PFSK-1 (cell line): ENCODE measurements at regions not wholly inside any gene's neighbourhood (a gene's known extent, or its start where the extent isn't known, plus 50 kb on each side); places are given as distances from the start of the nearest gene placed in this dataset.

ENCODE experiments used
- FOXP2 ChIP-seq: optimal IDR thresholded peaks from 2 replicates; pipeline ENCODE3; 2011; ENCODE audit warnings: borderline replicate concordance, control low read depth, inconsistent platforms; ENCODE audit not compliant: insufficient read depth; ENCODE audit errors: extremely low read length, extremely low read depth
- POLR2AphosphoS5 ChIP-seq: IDR thresholded peaks from 2 replicates; pipeline ENCODE4 v1.6.1; 2012; ENCODE audit warnings: low read depth, mild to moderate bottlenecking, control low read depth, low read length, moderate library complexity
- REST ChIP-seq, 2 experiments: IDR thresholded peaks; 2 replicates each; pipeline versions ENCODE4 v1.6.1 to v1.8.0; 2011 to 2012; ENCODE audit warnings: low read depth in 2 of 2, low read length in 2 of 2, control low read depth in 1 of 2, inconsistent platforms in 1 of 2, mild to moderate bottlenecking in 1 of 2, moderate library complexity in 1 of 2; ENCODE audit not compliant: insufficient read depth in 1 of 2
- SIN3A ChIP-seq: IDR thresholded peaks from 2 replicates; pipeline ENCODE4 v1.6.1; 2012; ENCODE audit warnings: mild to moderate bottlenecking, low read length, moderate library complexity, borderline replicate concordance; ENCODE audit not compliant: insufficient read depth
- TAF1 ChIP-seq: IDR thresholded peaks from 2 replicates; pipeline ENCODE4 v1.6.1; 2012; ENCODE audit warnings: low read length, control low read depth, borderline replicate concordance; ENCODE audit not compliant: insufficient read depth

GRCh38 chr11:116577273-116577672 lies 195.5 kb downstream of the BUD13 start:
- TF ChIP-seq POLR2AphosphoS5, result no peak
- TF ChIP-seq TAF1, result no peak
- TF ChIP-seq REST (IDR thresholded peaks at IDR 0.05; ENCODE audit: insufficient read depth in 1 of 2, low read depth in 2 of 2, low read length in 2 of 2), result no peak
- no peak for TF ChIP-seq SIN3A
- TF ChIP-seq FOXP2, result no peak
